SKM-1 (cell line): ENCODE measurements at regions not wholly inside any gene's neighbourhood (a gene's known extent, or its start where the extent isn't known, plus 50 kb on each side); places are given as distances from the start of the nearest gene placed in this dataset.
"Not testable (repeated sequence)": the region's sequence is repeated elsewhere in the genome, so short reads cannot be mapped to it uniquely, and the experiment has no call there.

ENCODE experiments used
- DNase-seq: peaks from one replicate; lab custom pipeline; 2025; ENCODE audit not compliant: unreplicated experiment; lab: John Stamatoyannopoulos, UW

DNA sequence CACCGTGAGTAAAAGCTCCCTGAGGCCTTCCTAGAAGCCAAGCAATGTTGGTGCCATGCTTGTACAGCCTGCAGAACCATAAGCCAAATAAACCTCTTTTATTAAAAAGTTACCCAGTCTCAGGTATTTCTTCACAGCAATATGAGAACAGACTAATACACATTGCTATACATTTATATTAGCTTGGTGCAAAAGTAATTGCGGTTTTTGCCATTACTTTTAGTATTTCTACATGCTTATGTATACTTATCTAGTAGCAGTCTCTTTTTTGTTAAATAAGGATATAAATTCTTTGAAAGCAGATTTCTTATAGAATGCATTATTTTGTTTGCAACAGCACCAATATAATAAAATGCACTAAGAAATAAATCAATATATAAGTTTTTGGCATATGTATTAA, 619.6 kb downstream of the FSCB start:
- no peak for DNase-seq

DNA sequence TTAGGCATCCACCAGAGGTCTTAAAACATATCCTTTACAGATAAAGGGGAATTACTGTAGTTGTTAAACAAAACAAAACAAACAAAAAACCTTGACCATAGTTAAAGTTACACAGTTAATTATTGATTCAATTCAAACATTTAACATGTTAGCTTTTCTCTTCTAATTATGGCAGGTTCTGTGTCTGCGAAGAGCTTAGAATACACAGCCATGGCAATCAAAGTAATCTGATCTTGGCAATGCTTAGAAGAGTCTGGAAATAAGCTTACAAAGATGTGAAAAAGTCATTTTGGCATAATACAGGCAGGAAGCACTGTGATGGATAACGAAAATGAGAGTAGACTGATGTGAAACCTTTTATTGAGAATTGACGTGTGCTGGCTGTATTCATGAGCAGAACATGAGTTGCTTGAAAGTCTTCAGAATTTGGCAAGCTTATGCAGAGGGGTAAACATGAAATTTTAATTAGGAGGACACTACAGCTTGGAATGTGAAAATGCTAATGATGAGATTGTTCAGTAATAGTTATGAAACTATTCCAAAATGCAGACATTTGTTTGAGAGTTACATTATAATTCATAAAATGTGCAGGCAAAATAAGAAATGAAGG, 629.6 kb downstream of the FSCB start:
- DNase-seq = no peak

DNA sequence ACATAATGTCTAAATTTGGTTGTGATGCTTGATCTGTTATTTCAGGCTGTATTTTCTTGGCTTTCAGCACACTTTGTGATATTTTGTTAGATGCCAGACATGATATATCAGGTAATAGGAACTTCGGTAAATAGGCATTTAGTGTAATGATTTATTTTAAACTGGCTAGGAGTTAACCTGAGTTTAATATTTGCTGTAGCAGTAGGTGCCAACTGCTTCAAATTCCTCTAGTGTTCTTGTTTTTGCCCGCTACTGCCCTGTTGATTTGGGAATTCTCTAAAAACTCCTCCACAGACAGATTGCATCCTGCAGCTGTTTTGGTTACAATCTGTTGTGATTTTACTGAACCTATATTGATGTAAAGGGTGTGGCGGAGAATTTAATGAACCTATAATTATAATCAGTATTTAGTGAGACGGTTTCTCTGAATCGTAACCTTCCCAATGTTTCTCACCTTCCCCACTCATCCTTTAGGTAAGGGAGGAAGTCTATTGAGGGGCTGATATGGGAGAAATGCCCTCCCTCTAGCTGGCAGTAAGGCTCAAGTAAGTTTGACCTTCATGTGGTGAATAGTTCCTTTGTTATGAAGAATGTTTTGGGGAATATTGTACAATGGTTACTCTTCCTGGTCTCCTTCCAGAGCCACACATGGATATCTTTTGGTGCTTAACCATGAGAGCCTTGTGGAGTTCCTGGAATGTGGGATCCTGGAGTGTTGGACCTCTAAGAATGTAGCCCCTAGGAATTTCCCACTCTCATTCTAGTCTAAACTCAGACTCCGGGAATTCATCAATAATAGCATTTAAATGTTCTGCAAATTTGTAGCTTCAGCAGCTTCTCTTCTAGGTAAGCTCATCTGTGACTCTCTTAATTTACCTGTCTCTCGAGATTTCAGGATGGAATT, 634.1 kb downstream of the FSCB start:
- DNase-seq = no peak

DNA sequence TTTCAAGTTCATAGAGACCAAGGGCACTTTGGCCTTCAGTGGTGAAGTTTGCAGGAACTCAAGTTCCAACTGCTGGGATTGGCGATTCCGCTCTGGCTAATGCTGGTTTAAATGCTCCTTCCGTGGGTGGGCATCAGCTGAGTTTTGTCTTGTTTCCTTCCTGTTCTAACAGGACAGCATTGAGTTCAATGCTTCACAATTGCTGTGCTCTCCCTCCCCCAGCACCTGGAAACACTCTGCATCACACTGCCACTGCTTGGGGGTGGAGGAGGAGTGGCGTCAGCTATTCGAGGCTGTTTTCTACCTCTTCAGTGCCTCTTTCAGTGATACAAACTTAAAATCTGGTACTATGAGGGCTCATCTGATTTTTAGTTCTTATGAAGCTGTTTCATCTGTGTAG, 634.9 kb downstream of the FSCB start:
- no peak for DNase-seq

- no peak for DNase-seq
These were observed 648.1 kb downstream of the FSCB start for GRCh38 chr14:43858981-43859380.

DNA sequence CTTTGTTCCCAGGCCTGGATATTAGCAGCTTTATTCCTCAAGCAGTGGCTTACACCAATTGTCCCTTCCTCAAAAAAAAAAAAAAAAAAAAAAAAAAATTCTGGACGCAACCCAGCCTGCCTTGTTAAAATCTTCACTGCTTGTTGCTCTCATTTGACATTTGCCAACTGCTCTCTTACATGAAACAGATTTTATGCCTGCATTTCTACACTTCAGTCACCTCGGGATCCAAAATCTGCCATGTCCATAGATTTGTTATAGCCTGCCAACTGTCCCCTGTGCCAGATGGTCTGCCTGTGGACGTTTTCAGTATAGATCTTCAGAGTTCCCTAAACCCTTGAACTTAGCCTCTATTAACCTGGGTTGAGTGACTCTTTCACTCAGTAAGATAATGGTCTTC, 651.5 kb downstream of the FSCB start:
- no peak for DNase-seq

- DNase-seq = no peak
These were observed 653.5 kb downstream of the FSCB start for GRCh38 chr14:43853541-43853940.

GRCh38 chr14:43803076-43803689, 703.9 kb downstream of the FSCB start:
- DNase-seq = no peak

DNA sequence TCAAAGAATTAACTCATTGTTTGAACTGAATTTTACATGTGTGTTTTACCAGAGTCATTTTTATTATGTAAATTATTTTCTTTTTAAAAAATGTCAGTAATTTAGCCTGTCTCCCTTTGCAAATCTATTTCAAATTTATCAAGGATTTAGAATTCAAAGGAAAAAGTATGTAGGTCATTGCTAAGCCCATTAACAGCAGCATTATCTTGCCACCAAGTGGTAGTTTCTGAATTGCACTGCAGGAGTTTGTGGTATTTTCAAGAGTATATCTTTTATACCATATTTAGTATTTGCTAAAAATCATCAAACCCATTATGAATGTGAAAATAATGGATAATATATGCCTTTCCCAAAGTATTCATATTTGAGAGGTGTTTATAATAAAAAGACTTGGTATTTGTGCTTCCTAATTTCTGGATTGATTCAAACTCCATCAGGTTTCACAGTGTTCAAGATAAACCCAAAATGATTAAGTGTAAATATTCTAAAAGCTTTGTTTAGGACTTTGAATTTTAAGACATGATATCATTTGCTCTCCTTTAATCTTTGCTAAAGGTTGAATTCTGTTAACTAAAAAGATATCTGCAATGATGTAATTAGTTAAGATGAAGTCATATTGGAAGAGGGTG, 711.4 kb downstream of the FSCB start:
- no peak for DNase-seq

- DNase-seq = no peak
These were observed 713.5 kb downstream of the FSCB start for GRCh38 chr14:43793579-43793978.

- no peak for DNase-seq
These were observed 714.1 kb downstream of the FSCB start for GRCh38 chr14:43792980-43793379.

GRCh38 chr14:43790681-43791080, 716.4 kb downstream of the FSCB start:
- DNase-seq = no peak

DNA sequence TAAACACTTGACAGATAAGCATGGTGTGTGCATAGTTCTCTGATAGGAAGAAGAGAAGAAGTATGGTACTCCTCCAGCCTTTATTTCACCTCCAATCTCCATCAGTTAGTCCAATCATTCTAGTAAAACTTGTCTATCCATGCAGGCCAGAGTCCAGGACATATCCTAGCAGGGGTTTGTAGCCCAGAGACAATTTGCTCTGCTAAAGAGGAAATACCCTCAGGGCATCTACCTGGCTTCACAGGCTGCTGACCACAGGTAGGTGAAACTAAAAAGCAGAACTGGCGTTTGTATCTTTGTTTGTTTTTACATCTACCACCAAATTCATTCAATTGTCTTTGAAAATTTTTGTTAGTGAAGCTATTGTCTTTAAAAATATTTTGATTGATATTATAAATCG, 717.6 kb downstream of the FSCB start:
- no peak for DNase-seq

- no peak for DNase-seq
These were observed 720.9 kb downstream of the FSCB start for GRCh38 chr14:43786066-43786762.

GRCh38 chr14:43784432-43784831, 722.7 kb downstream of the FSCB start:
- DNase-seq = not testable (repeated sequence)

GRCh38 chr14:43778937-43779639, 728.0 kb downstream of the FSCB start:
- DNase-seq = no peak

- DNase-seq = no peak
These were observed 728.5 kb downstream of the FSCB start for GRCh38 chr14:43778570-43778936.

DNA sequence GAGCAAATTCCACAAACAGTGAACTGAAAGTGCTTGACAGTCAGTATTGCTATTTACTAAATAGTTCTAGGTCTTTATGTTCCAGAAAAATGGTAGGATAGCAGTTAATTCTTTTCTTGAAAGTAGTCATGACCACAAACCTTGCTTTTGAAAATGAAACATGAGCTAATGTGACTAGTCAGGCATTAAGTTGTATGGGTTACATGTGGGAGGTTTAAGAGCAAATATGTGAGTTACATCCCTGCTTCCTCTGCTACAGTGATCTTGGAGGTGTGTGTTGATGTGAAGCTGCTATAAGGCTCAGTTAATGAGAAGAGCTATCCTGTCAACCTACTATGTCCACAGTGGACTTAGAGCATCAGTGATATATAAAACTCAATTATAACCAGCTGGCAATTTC, 741.6 kb downstream of the FSCB start:
- DNase-seq = no peak

DNA sequence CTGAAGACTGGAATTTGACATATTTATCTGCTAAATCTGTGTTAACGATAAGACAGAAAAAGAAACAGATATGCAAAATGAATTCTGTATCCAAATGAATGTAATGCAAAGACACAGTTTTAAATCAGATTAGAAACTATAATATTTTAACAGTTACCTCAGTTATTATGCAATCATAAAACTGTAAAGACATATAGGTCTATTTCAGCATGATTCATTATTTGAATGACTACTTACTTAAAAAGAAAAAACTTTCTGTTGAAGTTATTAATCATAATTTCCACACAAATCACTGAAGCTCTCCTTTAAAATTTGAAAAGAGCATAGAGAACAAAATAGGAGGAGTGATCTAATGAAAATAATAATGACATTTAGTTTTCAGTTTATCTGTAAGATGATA, 742.6 kb downstream of the FSCB start:
- no peak for DNase-seq

DNA sequence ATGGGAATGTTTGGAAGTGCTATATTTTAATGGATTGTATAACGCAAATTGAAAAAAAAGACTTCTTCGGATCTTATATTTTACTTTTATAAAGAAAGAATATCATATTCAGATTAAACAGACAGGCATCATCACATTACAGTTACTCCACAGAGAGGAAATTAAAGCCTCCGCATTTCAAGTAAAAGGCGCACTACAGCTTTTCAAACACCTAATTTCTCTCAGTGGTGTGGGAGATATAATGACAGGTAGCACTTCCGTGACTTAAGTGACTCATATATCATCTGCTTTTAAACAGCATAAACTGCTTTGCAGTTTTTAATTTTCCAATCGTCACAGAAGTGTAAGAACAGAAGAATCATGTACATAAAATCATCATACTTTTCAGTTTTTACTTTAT, 751.4 kb downstream of the FSCB start:
- no peak for DNase-seq

- no peak for DNase-seq
These were observed 752.2 kb downstream of the FSCB start for GRCh38 chr14:43754838-43755237.
